ENCODE measurements at regions not wholly inside any gene's neighbourhood (a gene's known extent, or its start where the extent isn't known, plus 50 kb on each side); places are given as distances from the start of the nearest gene placed in this dataset.

GRCh38 chr1:162996261-162996660, 72.9 kb upstream of the RGS4 start:
- TF ChIP-seq MAX (IDR thresholded peaks at IDR 0.05; ENCODE audit: low read depth, low read length) (no peak), CTCF (IDR thresholded peaks at IDR 0.05; ENCODE audit: low read depth, low read length) (no peak), POLR2A (IDR thresholded peaks at IDR 0.05; ENCODE audit: extremely low read depth, insufficient read length) (no peak)

Measured in NB4 (cell line).